SK-N-SH treated with all-trans-retinoic acid at 6 μM for 48 hours (cell line): ENCODE measurements at regions not wholly inside any gene's neighbourhood (a gene's known extent, or its start where the extent isn't known, plus 50 kb on each side); places are given as distances from the start of the nearest gene placed in this dataset.

ENCODE experiments used
- ISL1 ChIP-seq: fragments of 250-450 bp; sonication (Bioruptor Pico); IDR thresholded peaks from 2 replicates; pipeline ENCODE4 v2.1.2; 2022; ENCODE audit warnings: mild to moderate bottlenecking, moderate library complexity
- TOX ChIP-seq: fragments of 250-450 bp; sonication (Bioruptor Pico); IDR thresholded peaks from 2 replicates; pipeline ENCODE4 v1.8.0; 2021; ENCODE audit warnings: mild to moderate bottlenecking, moderate library complexity, borderline replicate concordance

DNA sequence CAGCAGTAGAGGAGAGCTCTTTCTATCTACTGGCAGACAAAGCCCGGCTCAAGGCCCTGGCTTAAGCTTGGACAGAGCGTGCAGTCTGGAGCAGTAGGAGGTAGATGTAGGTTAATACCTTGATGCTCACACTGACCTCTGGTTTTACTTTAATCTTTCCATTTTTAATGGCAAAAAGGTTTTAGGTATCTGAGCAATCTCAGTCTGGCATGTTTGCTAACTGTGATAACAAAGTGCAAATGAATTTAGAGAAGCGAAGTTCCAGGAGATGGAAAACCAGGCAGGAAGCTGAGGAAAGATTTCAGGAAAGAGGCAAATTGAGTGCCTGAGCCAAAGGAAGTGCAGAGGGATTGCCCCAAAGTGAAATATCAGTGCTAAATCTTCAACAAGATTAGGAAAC, 356.6 kb downstream of the FOXO1 start:
- no peak for TF ChIP-seq TOX (CRISPR knock-in tag)
- TF ChIP-seq ISL1 (CRISPR knock-in tag): no peak
